Vagina (tissue), 2 donors: ENCODE measurements at regions not wholly inside any gene's neighbourhood (a gene's known extent, or its start where the extent isn't known, plus 50 kb on each side); places are given as distances from the start of the nearest gene placed in this dataset.
"Not testable (repeated sequence)": the region's sequence is repeated elsewhere in the genome, so short reads cannot be mapped to it uniquely, and the experiment has no call there.

Experiments used
- CTCF ChIP-seq, 3 experiments: fragments of 450-650 bp in 2 of 3; fragments of 200-600 bp in 1 of 3; sonication (generic) in 1 of 3; IDR thresholded peaks; one replicate each; pipeline ENCODE4 v1.5.1; 2017 to 2019; ENCODE audit warnings: antibody characterized with exemption in 3 of 3, mild to moderate bottlenecking in 2 of 3, moderate library complexity in 2 of 3
- POLR2A ChIP-seq, 2 donors: fragments of 450-650 bp; IDR thresholded peaks; one replicate each; pipeline ENCODE4 v1.6.1; 2017; ENCODE audit warnings: antibody characterized with exemption in 2 of 2, mild to moderate bottlenecking in 2 of 2, moderate library complexity in 2 of 2

GRCh38 chr2:111551428-111551827, 332.6 kb downstream of the ANAPC1 start:
- TF ChIP-seq CTCF, POLR2A (IDR thresholded peaks at IDR 0.05): not testable (repeated sequence)
